Body of pancreas (tissue), 4 donors: ENCODE measurements at regions not wholly inside any gene's neighbourhood (a gene's known extent, or its start where the extent isn't known, plus 50 kb on each side); places are given as distances from the start of the nearest gene placed in this dataset. TPM values are rescaled to one million over a fixed set of nuclear protein-coding genes. Genes with fewer than 3 reads are reported as not detected.

Experiments
- ATAC-seq: fragments of 150-250 bp; one replicate; pipeline ENCODE4 v1.9.1; 2016
- DNase-seq, 4 donors: peaks; one replicate each; pipeline ENCODE4 v3.0.0-alpha.2; 2019
- H3K27ac ChIP-seq, 4 donors: fragments of 200-600 bp; sonication (generic); 1 replicate in 3 of 4; 2 replicates in 1 of 4; pipeline versions ENCODE4 v1.5.1 to v1.6.1; 2016 to 2019; ENCODE audit warnings: mild to moderate bottlenecking in 1 of 4, mixed read lengths in 1 of 4, moderate library complexity in 1 of 4
- H3K27me3 ChIP-seq, 2 donors: fragments of 200-600 bp; sonication (generic); one replicate each; pipeline ENCODE4 v1.6.0; 2016; ENCODE audit warnings: mild to moderate bottlenecking in 1 of 2
- H3K36me3 ChIP-seq, 2 donors: fragments of 200-600 bp; sonication (generic); replicated peaks in 1 of 2; 2 replicates each; pipeline ENCODE4 v1.5.1; 2016; ENCODE audit warnings: low read depth in 2 of 2; ENCODE audit not compliant: insufficient read depth in 1 of 2
- H3K4me1 ChIP-seq: fragments of 200-600 bp; sonication (generic); one replicate; pipeline ENCODE4 v1.6.0; 2016
- H3K4me3 ChIP-seq, 2 donors: fragments of 200-600 bp; sonication (generic); 1 replicate in 1 of 2; 2 replicates in 1 of 2; pipeline ENCODE4 v1.5.1; 2016 to 2019
- H3K9me3 ChIP-seq, 3 donors: fragments of 200-600 bp; sonication (generic); 1 replicate in 2 of 3; 2 replicates in 1 of 3; pipeline ENCODE4 v1.5.1; 2016
- POLR2A ChIP-seq, 3 donors: fragments of 450-650 bp; IDR thresholded peaks; one replicate each; pipeline ENCODE4 v1.6.1; 2016; ENCODE audit warnings: antibody characterized with exemption in 3 of 3, mild to moderate bottlenecking in 2 of 3
- WGBS, 2 donors: methylation state at CpG; one replicate each; pipeline ENCODE4 v1.1.5; 2017; 5-methylcytosine and 5-hydroxymethylcytosine counted together
- intact Hi-C: fragments of 100-400 bp; cut with DNase I; formaldehyde crosslinking; loops from one replicate; pipeline ENCODE4 v1.15.1; 2023
- microRNA counts, 2 donors: library from miRNA; unstranded; fragments of <30 nt; microRNA quantifications; one replicate each; lab custom pipeline; 2017
- microRNA-seq, 2 donors: library from miRNA; unstranded; fragments of <30 nt; microRNA quantifications; one replicate each; pipeline ENCODE4, GENCODE V29; 2016; ENCODE audit warnings: borderline number of aligned reads in 2 of 2, borderline replicate concordance in 2 of 2
- small RNA-seq: library from RNA; depleted of rRNA; stranded (forward); fragments of <200 nt; gene quantifications from one replicate; pipeline ENCODE3, GENCODE V24; 2016
- TF ChIP-seq, protein P1 (sequence below), 7 experiments: fragments of 450-650 bp in 4 of 7; fragments of 200-600 bp in 3 of 7; sonication (generic) in 3 of 7; IDR thresholded peaks; one replicate each; pipeline ENCODE4 v1.5.1; 2016 to 2019; ENCODE audit warnings: antibody characterized with exemption in 7 of 7

DNA sequence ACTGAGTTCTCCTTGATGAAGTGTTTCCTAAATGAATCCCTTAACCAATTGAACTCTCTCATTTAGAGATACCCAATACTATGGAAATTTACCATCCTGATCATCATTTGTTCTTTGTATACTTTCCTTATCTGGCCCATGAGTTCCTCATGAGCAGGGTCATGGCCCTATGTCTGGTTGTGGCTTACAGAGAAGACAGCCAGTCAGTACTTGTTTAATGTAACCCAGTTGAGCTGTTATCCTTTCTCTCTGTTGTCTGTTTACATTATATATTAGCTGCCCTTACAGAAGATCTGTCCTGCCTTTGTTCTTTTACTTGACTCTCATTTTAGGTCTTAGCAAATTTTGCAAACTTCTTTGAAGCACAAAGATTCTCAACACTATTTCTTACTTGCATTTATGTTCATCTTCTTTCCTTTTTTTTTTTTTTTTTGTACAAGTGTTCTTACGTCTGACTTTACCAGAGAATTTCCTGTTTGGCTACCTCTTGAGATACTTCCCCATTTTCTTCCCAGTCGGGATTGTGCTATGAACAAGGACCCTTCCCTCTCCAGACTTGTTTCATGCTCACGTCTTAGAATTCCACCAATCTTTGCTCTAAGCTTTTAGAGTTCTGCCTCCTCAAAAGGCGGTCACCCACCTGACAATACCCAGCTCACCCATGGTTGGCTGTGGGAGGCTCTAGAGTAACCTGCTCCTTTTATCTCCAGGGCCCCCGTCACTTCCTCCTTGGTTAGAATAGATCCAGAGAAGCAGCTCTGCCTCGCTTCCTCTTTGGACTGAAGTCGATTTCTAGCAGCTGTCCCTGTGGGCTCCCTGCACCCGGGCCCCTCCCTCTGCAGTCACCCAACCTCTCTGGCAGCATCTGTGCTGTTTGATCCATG is 53.6 kb upstream of the RUNX1 start:
- Histone ChIP-seq H3K4me3 (no peak overlapping the region), H3K27ac (peak overlapping the region in 1 of 4 donors; percentile 46), H3K9me3 (no peaks in the 10 kb centered on the region), H3K36me3 (no peaks in the 10 kb centered on the region), H3K27me3 (no peaks in the 10 kb centered on the region), H3K4me1 (no peaks in the 10 kb centered on the region)
- ATAC-seq, result no peak
- WGBS, 2 donors, result 48 to 62% methylated on average over 8 of the region's 8 CpGs
- intact Hi-C loops, result no loop called here
- DNase-seq, result peak in 1 of 4 donors; percentile 67
- no peak for TF ChIP-seq POLR2A (IDR thresholded peaks at IDR 0.05)
- TF ChIP-seq, protein P1, sequence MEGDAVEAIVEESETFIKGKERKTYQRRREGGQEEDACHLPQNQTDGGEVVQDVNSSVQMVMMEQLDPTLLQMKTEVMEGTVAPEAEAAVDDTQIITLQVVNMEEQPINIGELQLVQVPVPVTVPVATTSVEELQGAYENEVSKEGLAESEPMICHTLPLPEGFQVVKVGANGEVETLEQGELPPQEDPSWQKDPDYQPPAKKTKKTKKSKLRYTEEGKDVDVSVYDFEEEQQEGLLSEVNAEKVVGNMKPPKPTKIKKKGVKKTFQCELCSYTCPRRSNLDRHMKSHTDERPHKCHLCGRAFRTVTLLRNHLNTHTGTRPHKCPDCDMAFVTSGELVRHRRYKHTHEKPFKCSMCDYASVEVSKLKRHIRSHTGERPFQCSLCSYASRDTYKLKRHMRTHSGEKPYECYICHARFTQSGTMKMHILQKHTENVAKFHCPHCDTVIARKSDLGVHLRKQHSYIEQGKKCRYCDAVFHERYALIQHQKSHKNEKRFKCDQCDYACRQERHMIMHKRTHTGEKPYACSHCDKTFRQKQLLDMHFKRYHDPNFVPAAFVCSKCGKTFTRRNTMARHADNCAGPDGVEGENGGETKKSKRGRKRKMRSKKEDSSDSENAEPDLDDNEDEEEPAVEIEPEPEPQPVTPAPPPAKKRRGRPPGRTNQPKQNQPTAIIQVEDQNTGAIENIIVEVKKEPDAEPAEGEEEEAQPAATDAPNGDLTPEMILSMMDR (IDR thresholded peaks at IDR 0.05), result no peak

DNA sequence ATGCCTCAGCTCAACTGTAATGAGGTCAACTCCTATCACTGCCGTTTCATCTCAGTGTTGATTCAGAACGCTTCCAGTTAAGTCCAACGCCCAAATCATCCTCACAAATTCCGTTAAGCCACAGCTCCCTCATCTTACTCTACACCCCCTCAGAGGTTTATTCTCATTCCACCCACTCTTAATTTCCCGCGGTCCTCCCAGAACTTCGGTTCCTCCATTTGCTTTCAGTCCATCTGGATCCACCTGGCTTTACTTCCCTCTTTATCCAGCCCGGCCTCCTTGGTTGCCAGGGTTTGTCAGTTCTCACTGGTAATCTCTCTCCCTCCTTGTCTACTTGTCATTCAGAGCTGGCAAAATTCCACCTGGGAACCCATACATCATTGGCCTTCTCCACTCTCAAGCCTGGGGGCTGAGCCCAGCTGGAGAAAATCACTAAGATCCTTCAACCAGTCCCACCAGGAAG is 51.3 kb upstream of the RUNX1 start:
- Histone ChIP-seq H3K27ac (no peak overlapping the region), H3K4me1 (no peaks in the 10 kb centered on the region), H3K36me3 (no peaks in the 10 kb centered on the region), H3K27me3 (no peaks in the 10 kb centered on the region), H3K4me3 (no peak overlapping the region), H3K9me3 (no peaks in the 10 kb centered on the region)
- WGBS, 2 donors, result 81 to 89% methylated on average over 8 of the region's 8 CpGs
- TF ChIP-seq POLR2A (IDR thresholded peaks at IDR 0.05), result no peak
- intact Hi-C loops, result no loop called here
- ATAC-seq, result no peak
- DNase-seq, result no peak

DNA sequence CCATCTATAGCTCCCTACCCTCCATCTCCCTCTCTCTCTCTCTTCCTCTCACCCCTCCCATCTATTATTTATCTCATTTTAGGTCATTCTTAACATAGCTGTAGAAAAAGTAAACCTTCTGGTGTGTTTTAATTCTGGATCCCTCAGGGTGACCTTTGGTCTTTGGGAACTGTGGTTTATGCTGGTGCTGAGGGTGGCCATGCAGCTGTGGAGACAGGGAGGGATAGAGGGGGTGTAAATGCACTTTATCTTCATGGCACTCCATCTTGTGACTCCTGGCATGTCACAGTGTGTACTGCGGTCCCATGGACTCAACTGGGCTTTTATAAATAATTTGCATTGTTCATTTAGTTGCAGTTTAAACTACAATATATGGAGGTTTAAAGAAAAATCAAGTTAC is 50.2 kb upstream of the RUNX1 start:
- Histone ChIP-seq H3K4me1 (no peaks in the 10 kb centered on the region), H3K9me3 (no peaks in the 10 kb centered on the region), H3K27me3 (no peaks in the 10 kb centered on the region), H3K4me3 (no peak overlapping the region), H3K36me3 (no peaks in the 10 kb centered on the region), H3K27ac (no peak overlapping the region)
- 87 to 100% methylated on average over 1 of the region's 1 CpG for WGBS, 2 donors
- intact Hi-C loops, result no loop called here
- DNase-seq, result no peak
- no peak for TF ChIP-seq POLR2A (IDR thresholded peaks at IDR 0.05)
- TF ChIP-seq, protein P1 (IDR thresholded peaks at IDR 0.05), result no peak
- ATAC-seq, result no peak

MicroRNAs encoded in the stretch of these regions (microRNA counts, 767-probe panel; counts per million panel counts)
- microRNA hsa-miR-802 (lab: Ali Mortazavi, UCI), result 0 to 736 counts per million in 2 donors

Small RNAs in the stretch of these regions (microRNA-seq; reads per million reads assigned to microRNA genes)
- 95.1 to 100 reads per million in 2 donors for gene MIR802

Small RNAs in the stretch of these regions (small RNA-seq; reads per million reads assigned to genes)
- gene EZH2P1, result not detected
- 1.4 reads per million, percentile 56 among the genes with 10 or more reads in this experiment for gene MIR802
